Stimulated activated CD4-positive, alpha-beta T cell treated with anti-CD3 and anti-CD28 coated beads, TNF-alpha, amount 100 ng/mL, for 48 hours (primary cell): ENCODE measurements at regions not wholly inside any gene's neighbourhood (a gene's known extent, or its start where the extent isn't known, plus 50 kb on each side); places are given as distances from the start of the nearest gene placed in this dataset.
A peak's percentile ranks its signal among the peaks of the same experiment; 100 is the strongest.

ENCODE experiments used
- DNase-seq, 3 donors: peaks; one replicate each; pipeline ENCODE4 v3.0.0-alpha.2; 2020; ENCODE audit warnings: low read depth in 3 of 3

DNA sequence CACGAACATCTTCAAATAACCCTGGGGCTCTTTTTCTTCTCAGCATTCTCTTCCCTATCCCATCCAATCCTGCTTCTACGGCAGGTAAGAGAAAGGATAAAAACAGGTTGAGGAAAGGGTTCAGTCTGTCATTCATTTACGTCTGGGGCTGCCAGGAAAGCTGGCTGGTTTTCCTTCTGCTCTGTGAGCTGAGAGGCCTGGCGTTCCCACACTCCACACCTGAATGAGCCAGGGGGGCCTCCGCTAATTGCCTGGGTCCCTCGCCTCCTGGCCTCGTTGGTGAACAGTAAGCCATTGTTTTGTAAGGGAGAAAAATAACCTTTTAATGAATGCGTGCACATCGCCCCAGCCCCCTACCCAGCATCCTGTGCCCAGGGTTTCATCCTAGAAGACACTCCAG, 70.8 kb upstream of the SIM2 start:
- no peak for DNase-seq

DNA sequence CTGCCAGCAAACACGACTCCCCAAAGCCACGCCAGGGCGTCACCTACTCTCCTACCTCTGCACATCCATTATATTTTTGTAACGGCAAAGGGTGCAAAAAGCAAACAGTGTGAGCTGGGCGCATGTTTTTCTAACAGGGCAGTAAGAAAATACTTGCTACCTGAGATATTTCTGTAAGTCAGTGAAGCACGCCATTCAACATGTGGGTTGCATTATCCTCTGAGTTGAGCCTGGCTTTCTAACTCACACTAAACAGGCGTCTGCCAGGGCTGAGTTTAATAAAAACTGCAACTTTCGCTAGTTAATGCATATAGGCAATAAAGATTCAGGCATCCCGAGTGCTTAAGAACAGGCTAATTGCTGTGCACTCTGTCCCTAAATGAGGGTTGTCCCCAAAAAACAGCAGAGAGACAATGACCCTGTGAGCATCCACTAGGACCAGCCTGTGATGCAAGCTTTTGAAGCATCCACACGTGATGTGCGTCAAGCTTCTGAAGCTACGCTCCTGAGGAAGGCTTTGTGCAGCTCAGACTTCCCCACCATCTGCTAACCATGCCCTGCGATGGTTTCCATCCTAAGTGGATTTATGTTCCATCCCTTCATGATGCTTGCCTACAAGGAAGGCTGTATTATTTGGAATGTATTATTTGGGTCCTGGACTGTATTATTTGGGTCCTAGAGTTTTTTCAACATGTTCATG, 70.0 kb upstream of the SIM2 start:
- DNase-seq, result no peak

DNA sequence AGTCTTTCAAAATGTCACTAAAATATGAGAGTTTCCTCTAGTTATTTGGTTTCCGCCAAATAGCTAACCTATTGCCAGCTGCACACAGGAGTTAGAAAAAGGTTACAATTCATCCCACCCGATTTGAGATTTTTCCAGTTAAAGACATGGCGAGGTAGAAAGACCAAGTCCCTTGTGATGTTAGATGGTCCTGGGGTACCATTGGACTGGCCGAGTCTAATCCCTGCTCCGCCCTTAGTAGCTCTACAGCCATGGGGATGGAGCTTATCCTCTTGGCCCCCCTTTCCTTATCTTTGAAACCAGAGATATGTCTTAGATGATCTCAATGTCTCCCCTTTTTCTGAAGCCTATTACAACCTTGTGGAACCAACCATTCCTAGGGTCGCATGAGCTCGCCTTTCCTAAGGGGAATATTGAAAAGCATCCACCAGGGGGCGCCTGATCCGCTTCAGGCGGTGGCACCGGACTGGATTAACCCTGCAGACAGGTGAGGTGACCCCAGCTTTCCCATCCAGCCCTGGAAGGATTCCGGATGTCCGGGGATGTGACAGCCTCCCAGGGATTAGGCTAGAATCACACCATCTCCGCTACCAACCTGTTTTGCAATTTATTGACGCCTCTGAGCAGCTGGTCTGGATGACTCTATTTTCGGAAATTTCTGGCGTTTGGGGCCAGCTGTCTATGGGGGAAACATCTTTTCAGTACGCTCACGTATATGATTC, 68.3 kb upstream of the SIM2 start:
- peak; percentile 19 to 57 (median 56) for DNase-seq

DNA sequence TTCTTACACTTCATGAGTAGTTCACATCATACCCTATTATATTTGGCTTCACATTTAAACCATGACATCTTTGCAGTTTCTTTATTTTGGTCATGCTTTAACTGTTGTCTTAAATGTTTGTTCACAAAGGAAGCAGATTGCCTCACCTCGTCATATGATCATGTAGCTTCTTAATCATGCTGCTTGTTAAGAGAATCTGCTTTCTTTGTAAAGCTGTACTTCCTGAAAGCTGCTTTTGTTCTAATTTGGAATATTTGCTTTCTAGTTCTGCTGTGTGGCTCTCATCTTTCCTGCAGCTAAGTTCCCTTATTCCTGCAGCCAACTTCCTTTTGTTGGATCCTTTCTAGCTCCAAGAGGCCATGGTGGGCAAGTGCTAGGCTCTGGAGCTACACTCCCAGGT, 62.9 kb upstream of the SIM2 start:
- DNase-seq, result no peak

DNA sequence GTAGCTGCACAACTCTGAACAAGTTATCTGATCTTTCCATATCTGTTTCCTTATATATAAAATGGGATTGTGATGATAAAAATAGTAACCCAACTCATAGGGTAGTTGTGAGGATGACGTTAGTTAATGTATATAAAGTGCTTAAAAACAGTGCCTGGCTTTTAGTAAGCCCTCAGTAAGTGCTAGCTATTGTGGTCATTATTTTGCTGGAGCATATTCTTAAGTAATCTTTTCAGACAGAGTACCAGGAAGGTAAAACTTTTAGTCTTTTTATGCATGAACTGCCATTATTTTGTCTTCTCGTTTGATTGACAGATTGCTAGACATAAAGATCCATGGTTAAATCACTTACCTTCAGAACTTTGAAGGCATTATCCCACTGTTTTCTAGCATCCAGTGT, 62.5 kb upstream of the SIM2 start:
- no peak for DNase-seq

DNA sequence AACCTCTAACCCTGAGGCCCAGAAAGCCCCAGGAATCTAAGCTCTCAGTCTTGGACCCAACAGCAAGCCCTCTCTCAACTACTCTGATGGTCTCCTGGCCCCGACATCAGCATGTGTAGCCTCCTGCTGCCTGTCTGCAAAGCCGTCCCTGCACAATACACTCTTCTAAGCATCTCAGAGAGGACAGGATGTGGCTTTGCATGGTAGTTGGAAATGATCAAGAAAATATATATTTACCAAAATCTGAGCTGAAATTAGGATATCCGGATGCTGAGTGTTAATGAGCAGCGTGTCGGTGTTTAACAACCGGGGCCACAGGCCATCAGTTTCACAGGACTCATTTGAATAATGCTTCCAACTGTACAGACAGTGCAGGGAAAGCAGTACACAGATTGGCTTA, 59.1 kb upstream of the SIM2 start:
- no peak for DNase-seq

DNA sequence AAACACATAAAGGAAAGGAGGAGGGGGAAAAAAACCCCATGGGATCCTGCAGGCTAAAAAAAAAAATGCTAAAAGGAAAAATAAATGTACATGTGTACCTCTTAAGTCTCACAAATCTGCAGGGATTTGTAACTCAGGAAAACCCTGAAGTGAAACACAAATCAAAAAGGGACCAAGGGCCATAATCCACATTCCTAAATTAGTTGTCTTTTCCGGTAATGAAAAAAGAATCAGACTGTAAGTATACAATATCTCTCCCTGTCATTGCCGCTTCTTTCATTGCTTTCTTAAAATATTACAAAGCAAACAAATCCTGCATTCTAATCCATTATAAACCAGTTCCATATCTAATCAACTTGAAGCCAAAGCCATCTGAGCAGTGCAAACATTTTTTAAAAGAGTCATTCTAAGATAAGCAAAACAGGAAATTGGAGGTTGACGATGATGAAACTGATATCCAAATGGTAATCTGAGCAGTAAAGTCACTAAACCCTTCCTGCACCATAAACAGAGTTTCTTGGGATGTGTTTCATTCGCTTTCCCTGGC, 58.7 kb upstream of the SIM2 start:
- no peak for DNase-seq

DNA sequence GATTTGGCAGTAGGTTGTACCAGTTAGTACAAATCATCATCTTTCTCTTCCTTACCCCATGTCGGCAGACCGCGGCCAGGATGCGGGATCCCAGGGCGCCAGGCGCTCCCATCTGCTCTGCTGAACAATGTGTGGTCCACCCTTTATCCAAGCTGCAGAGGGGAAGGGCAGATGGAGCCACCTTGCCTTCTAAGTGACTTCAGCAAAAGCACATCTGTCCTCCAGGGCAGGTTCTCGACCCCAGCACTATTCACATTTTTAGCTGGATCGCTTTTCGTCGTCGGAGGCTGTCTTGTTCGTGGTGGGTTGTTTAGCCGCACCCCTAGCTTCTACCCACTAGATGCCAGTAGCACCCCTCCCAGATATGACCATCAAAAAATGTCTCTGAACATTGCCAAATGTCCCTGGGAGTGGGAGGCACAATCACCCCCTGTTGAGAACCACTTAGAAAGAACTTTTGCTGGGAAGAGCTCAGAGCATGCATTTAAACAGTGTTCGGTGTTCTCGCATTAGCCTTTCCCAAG, 58.1 kb upstream of the SIM2 start:
- DNase-seq, result no peak

DNA sequence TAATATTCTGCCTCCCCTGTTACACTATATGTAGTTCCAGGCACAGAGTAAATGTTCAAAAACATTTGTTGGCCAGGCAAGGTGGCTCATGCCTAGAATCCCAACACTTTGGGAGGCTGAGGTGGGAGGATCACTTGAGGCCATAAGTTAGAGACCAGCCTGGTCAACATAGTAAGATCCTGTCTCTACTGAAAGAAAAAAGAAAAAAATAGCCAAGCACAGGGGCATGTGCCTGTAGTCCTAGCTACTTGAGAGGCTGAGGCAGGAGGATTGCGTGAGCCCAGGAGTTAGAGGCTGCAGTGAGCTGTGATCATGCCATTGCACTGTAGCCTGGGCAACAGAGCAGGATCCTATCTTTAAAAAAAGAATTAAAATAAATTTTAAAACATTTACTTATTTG, 57.6 kb upstream of the SIM2 start:
- no peak for DNase-seq

DNA sequence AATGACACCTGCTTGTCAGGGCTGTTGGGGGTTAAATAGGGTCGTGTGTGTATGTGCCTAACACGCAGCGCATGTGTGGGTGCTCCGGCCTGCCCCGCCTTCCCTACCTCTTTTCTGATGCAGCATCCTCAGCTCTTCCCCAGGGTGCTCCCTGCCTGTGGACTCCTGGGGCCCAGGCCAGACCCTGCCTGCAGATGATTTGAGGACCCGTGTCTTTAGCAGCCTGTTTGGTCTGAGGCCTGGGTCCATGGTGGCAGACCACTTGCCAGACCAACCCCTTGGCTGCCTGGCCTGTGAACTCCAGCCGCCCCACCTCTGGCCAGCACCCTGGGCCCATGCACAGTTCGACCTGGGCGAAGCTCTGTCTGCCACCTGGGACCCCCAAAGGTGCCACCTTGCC, 57.0 kb upstream of the SIM2 start:
- no peak for DNase-seq

DNA sequence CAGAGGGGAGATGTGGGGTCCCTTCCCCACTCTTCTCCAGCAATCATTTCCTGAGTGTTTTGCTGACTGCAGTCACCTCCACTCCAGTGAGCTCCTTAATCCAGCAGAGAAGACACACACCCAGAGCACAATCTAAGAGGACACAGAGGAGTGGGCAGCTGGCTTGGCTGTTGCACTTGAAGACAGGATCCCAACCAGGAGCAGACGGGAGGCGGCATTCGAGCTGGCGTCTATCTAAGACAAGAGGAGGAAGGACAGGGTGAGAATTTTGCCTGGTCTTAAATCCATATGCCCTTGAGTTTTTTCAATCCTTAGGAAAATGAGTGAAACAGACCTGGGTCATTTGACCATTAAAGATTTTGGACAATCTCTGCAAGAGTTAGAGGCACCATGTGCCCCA, 56.1 kb upstream of the SIM2 start:
- no peak for DNase-seq

DNA sequence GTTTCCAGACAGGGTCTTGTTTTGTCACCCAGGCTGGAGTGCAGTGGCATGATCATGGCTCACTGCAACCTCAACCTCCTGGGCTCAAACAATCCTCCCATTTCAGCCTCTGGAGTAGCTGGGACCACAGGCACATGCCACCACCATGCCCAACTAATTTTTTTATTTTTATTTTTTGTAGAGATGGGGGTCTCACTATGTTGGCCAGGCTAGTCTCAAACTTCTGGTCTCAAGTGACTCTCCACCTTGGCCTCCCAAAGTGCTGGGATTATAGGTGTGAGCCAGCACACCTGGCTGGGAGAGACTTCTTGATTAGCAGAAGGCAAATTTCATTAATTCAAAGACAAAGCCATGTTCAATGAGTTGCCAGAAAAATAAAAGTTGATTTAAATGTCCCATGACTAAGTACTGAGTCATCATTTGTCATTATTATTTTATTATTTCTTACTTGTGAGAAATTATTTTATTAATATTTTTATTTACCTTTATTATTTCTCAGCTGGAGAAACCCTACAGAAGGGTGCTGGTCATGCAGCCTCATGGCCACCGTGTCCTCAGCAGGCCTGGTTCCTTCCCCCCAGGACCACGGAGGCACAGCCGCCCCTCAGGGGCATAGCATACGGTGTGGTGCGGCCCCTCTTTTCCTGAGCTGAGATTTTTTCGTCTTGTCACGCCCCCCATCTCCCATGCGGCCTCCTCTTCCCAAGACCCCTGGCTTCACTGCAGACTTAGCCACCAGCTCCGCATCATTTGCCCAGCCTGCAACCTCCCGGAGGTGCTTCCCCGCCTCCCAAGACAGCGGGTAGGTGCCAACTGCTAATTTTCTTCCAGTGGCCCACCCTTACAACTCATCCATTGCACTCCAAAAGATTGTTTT, 55.3 kb upstream of the SIM2 start:
- DNase-seq, result no peak

DNA sequence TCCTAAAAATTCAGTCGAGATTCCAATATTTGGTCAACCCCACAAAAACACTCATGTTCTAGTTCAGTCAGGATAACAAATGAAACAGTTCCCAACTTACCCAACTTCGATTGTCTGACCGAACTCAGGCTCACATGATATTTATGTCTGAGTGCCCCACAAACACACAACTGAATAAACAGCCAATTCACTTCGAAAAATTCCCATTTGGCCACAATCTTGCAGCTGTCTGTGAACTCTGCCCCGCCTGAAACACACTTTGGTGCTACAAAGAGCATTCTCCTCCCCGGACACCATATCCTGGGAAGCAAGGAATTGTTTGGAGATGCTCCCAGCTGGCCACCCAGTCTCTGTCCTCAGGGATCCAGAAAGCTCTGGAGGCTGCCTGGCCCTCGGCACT, 52.9 kb upstream of the SIM2 start:
- DNase-seq, result no peak

DNA sequence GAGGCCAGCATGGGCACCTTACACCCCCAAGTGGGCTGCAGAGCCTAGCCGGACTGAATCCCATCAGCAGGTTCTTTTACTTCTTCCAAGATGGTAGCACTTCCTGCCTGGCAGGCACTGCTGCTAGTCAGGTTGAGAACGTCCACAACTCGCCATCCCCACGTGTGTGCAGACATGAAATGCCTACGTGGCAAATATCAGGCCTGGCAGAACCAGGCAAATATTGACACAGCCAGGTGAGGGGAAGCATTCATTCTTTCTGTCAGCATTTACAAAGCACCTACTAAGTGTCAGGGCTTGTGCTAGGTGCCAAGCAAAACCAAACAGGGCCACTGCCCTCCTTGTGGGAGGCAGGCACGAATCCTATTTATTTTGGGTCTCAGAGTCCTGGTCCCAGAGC, 52.3 kb upstream of the SIM2 start:
- no peak for DNase-seq

DNA sequence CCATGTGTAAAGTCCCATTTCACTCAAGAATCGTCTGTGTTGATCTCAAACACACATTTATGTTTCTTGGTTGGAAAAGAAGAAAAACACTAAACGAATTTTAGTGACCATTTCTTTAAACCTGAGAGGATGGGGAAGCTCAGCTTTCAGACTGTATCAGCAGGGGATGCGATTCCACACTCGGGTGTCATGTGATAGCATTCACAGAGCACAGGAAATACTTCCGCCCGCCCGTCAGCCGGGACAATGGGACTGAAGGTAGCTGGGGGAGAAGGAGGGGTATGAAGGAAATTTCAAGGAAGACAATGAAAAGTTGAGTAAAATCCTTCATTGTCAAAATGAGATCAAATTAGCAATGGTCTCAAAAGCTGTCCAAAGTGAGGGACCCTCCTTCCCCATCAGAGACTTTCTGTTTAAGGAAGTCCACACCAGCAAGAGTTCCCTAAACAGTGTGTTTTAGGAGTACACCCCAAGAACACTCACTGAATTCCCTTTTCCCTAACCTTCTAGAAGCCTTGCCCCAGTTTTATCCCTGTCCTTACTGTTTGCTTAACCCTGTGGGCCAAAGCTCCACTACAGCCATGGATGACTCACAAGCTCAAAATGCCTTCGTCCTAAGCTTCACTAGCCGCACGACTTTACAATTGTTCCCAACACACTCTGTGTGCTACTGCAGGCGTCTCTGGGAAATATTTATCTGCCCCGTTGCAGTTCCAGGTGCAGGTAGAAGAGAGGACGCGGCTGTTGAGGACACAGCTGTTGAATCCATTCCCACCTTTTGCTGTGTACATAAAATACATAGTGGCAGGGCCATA, 51.4 kb upstream of the SIM2 start:
- no peak for DNase-seq
